Testis (tissue), 2 donors: ENCODE measurements at regions not wholly inside any gene's neighbourhood (a gene's known extent, or its start where the extent isn't known, plus 50 kb on each side); places are given as distances from the start of the nearest gene placed in this dataset.

Experiments
- DNase-seq: peaks from one replicate; pipeline ENCODE4 v3.0.0-alpha.2; 2019
- H3K27ac ChIP-seq, 2 donors: fragments of 200-600 bp; sonication (generic); one replicate each; pipeline ENCODE4 v1.5.1; 2019
- H3K27me3 ChIP-seq: fragments of 200-600 bp; sonication (generic); one replicate; pipeline ENCODE4 v1.5.1; 2019
- H3K36me3 ChIP-seq: fragments of 200-600 bp; sonication (generic); one replicate; pipeline ENCODE4 v1.5.1; 2017; ENCODE audit warnings: low read depth; ENCODE audit errors: missing control alignments
- H3K4me1 ChIP-seq: fragments of 200-600 bp; sonication (generic); one replicate; pipeline ENCODE4 v1.5.1; 2019
- H3K4me3 ChIP-seq, 2 donors: fragments of 200-600 bp; sonication (generic); one replicate each; pipeline ENCODE4 v1.5.1; 2017 to 2019
- H3K9me3 ChIP-seq: fragments of 200-600 bp; sonication (generic); one replicate; pipeline ENCODE4 v1.5.1; 2017
- POLR2A ChIP-seq: fragments of 450-650 bp; IDR thresholded peaks from one replicate; pipeline ENCODE4 v1.6.1; 2017; ENCODE audit warnings: antibody characterized with exemption, mild to moderate bottlenecking, moderate library complexity
- WGBS, 2 donors: methylation state at CpG; one replicate each; pipeline ENCODE4 v1.1.5; 2018; 5-methylcytosine and 5-hydroxymethylcytosine counted together
- intact Hi-C: fragments of 100-400 bp; cut with DNase I; formaldehyde crosslinking; loops from one replicate; pipeline ENCODE4 v1.15.1; 2023; ENCODE audit warnings: low total_unique reads
- TF ChIP-seq, protein P1 (sequence below), 3 experiments: fragments of 450-650 bp in 2 of 3; fragments of 200-600 bp in 1 of 3; sonication (generic) in 1 of 3; IDR thresholded peaks; one replicate each; pipeline ENCODE4 v1.5.1; 2016 to 2019; ENCODE audit warnings: antibody characterized with exemption in 3 of 3, mild to moderate bottlenecking in 2 of 3, moderate library complexity in 1 of 3

DNA sequence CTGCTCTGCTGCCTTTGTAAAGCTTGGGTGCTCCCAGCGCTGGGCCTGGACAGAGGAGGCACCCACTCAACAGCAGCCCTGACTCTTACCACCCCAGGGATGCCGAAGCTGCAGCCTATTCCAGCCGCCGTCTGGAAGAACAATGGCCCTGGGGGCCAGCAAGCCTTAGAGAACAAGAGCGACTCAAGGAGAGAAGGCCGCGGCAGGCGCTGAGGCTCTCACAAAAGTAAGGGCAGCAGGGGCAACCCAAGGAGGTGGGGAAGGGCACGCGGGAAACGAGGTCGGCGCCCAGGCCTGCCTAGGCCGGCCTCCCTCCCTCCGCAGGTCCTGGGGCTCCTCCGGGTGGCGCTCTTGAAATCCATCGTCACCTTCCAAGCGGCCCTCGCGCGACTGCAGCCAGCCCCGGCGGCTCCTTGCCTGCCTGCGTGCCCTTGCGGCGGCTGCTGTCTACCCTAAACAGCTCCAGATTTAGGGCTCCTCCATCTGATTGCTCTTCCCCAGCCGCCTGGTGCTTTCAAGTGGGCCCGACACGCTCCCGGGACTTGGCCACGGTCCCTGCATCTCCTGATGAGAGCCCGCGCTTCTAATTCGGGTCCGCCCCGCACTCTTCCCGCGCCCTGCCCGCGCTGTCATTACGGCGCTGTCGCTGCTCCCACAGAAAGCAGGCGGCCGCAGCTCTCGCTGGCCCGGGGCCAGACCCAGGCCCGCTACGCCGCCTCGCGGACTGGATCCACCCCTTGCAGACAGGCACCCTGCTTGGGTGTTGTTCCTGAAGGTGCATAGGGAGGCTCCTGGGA lies 213.3 kb downstream of the SEMA6A start:
- Histone ChIP-seq H3K36me3 (no peaks in the 10 kb centered on the region), H3K4me1 (peaks cover 17% of the 10 kb centered on the region), H3K27ac (peak overlapping the region in 1 of 2 donors; percentile 59), H3K9me3 (no peaks in the 10 kb centered on the region), H3K4me3 (peak overlapping the region; percentile 40 to 56), H3K27me3 (no peaks in the 10 kb centered on the region)
- 16 to 32% methylated on average over 46 to 49 of the region's 53 CpGs for WGBS, 2 donors
- DNase-seq, result peak; percentile 77
- intact Hi-C loops, result no loop called here
- TF ChIP-seq, protein P1, sequence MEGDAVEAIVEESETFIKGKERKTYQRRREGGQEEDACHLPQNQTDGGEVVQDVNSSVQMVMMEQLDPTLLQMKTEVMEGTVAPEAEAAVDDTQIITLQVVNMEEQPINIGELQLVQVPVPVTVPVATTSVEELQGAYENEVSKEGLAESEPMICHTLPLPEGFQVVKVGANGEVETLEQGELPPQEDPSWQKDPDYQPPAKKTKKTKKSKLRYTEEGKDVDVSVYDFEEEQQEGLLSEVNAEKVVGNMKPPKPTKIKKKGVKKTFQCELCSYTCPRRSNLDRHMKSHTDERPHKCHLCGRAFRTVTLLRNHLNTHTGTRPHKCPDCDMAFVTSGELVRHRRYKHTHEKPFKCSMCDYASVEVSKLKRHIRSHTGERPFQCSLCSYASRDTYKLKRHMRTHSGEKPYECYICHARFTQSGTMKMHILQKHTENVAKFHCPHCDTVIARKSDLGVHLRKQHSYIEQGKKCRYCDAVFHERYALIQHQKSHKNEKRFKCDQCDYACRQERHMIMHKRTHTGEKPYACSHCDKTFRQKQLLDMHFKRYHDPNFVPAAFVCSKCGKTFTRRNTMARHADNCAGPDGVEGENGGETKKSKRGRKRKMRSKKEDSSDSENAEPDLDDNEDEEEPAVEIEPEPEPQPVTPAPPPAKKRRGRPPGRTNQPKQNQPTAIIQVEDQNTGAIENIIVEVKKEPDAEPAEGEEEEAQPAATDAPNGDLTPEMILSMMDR (IDR thresholded peaks at IDR 0.05), result peak in 1 of 3 experiments; percentile 8
- TF ChIP-seq POLR2A, result no peak

DNA sequence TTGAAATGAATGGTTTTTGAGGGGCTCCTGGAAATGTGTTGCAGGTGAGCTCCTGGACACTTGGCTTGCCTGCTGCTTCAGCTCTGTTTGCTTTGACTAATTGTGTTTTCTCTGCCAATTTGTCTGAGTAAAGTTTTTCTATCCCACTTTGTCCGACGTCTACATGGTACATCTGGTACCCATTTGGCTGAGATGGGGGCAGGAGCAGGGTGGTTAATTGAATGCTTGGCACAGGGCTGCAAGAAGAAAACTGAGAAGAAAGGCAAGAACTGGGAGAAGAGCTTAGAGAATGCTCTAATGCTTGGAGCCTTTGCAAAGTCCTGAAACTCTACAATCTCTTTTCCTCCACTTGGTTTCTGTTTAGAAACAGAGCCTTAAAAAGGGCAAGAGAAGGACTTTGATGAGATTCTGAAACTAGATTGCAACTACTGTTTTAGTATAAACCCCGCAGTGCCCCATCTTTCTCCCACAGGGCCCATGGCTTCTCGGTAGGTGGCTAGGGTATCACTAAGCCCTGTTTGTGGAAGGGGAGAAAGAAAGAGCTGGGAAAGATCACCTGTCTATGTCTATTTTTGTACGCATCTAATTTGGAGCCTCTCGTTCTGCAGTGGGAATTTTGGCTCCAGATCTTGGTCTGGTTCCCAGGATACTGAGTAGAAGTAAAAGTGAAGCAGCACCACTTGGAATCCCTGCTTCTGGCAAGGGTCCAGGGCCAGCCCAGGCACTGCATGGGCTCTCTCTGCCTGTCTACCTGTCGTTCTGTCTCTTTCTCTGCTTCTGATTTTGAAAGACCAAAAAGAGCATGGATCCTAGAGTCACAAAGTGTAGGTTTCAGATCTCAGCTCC lies 214.4 kb downstream of the SEMA6A start:
- DNase-seq, result peak; percentile 52
- H3K4me3 ChIP-seq, result no peak overlapping the region
- no peaks in the 10 kb centered on the region for H3K9me3 ChIP-seq
- intact Hi-C loops, result no loop called here
- H3K27me3 ChIP-seq, result no peaks in the 10 kb centered on the region
- WGBS, 2 donors, result 35 to 47% methylated on average over 7 of the region's 7 CpGs
- no peaks in the 10 kb centered on the region for H3K36me3 ChIP-seq
- H3K4me1 ChIP-seq, result peaks cover 17% of the 10 kb centered on the region
- no peak overlapping the region for H3K27ac ChIP-seq
- no peak for TF ChIP-seq POLR2A
- TF ChIP-seq, protein P1 (IDR thresholded peaks at IDR 0.05), result no peak

DNA sequence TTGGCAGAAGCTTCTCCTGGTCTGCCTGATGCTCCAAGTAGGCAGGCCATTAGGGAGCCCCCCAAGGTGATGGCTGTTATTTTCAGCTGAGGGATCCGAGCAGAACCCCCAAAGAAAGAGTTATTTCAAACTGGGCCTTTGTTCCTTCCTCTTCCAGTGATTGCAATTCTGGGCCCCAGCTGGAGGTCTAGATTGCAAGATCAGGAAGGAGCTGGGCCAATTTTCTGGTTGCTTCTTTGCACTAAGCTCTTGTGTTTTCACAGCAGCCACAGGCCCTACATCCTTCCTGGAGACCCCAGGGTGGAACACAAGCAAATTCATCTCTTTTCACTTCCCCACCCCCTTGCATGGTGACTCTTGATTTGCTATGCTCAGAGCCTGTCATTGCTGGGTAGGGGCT lies 215.0 kb downstream of the SEMA6A start:
- no peaks in the 10 kb centered on the region for H3K9me3 ChIP-seq
- WGBS, 2 donors, result 57 to 85% methylated on average over 1 of the region's 1 CpG
- H3K36me3 ChIP-seq, result no peaks in the 10 kb centered on the region
- intact Hi-C loops, result no loop called here
- no peaks in the 10 kb centered on the region for H3K27me3 ChIP-seq
- peaks cover 17% of the 10 kb centered on the region for H3K4me1 ChIP-seq
- DNase-seq, result no peak
- TF ChIP-seq, protein P1 (IDR thresholded peaks at IDR 0.05), result no peak
- no peak for TF ChIP-seq POLR2A
- no peak overlapping the region for H3K4me3 ChIP-seq
- H3K27ac ChIP-seq, result no peak overlapping the region

DNA sequence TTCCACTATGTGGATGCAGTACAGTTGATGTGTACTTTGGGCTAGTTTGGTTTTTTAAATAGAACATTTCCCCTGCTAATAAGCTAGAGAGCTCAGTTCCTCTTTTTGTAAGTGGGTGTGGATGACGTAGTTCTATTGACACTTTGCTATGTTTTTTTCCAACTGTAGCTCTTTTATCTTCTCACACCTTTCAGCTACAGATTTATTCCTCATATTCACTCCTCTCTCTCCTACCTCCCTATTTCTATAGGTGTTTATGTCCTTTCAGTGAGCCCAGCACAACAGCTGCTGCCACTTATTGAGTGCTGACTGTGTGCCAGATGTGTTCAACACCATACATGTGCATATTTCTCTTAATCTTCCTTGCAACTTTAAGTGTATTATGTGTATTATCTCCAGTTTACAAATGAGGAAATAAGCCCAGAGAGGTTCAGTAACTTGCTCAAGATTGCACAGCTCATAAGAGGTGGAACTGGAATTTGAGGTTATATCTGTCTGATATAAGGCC lies 215.7 kb downstream of the SEMA6A start:
- no peaks in the 10 kb centered on the region for H3K36me3 ChIP-seq
- no peak for DNase-seq
- no peak overlapping the region for H3K27ac ChIP-seq
- no peaks in the 10 kb centered on the region for H3K27me3 ChIP-seq
- no peak overlapping the region for H3K4me3 ChIP-seq
- no peak for TF ChIP-seq POLR2A
- TF ChIP-seq, protein P1 (IDR thresholded peaks at IDR 0.05), result no peak
- H3K4me1 ChIP-seq, result peaks cover 17% of the 10 kb centered on the region
- 58 to 71% methylated on average over 1 of the region's 1 CpG for WGBS, 2 donors
- no peaks in the 10 kb centered on the region for H3K9me3 ChIP-seq
- intact Hi-C loops, result no loop called here
